ENCODE measurements at regions not wholly inside any gene's neighbourhood (a gene's known extent, or its start where the extent isn't known, plus 50 kb on each side); places are given as distances from the start of the nearest gene placed in this dataset.

- Histone ChIP-seq H3K9me3 (ENCODE audit: insufficient read depth, low read depth, low read length) (no peaks in the 10 kb centered on the region), H4K20me1 (ENCODE audit: insufficient read depth, low read length, poor library complexity, severe bottlenecking) (no peaks in the 10 kb centered on the region), H2AFZ (ENCODE audit: low read length) (no peak overlapping the region), H3K9me2 (replicated peaks; ENCODE audit: low read depth, low read length) (no peaks in the 10 kb centered on the region), H3K79me2 (ENCODE audit: insufficient read depth, low read length) (no peaks in the 10 kb centered on the region), H3K4me2 (ENCODE audit: low read depth, low read length, poor library complexity, severe bottlenecking) (no peak overlapping the region), H3K4me1 (ENCODE audit: insufficient read depth, low read length, poor library complexity, severe bottlenecking) (no peaks in the 10 kb centered on the region), H3K4me3 (ENCODE audit: low read length, poor library complexity, severe bottlenecking) (no peak overlapping the region), H3F3A (ENCODE audit: low read depth) (no peaks in the 10 kb centered on the region), H3K27me3 (ENCODE audit: insufficient read depth, low read length, poor library complexity, severe bottlenecking) (no peaks in the 10 kb centered on the region), H3K9ac (ENCODE audit: low read depth, low read length, poor library complexity, severe bottlenecking) (no peak overlapping the region), H3K36me3 (ENCODE audit: insufficient read depth, low read length) (no peaks in the 10 kb centered on the region)
- no peak for TF ChIP-seq EZH2phosphoT487 (IDR thresholded peaks at IDR 0.05; ENCODE audit: borderline replicate concordance)
- TF ChIP-seq, protein P1, sequence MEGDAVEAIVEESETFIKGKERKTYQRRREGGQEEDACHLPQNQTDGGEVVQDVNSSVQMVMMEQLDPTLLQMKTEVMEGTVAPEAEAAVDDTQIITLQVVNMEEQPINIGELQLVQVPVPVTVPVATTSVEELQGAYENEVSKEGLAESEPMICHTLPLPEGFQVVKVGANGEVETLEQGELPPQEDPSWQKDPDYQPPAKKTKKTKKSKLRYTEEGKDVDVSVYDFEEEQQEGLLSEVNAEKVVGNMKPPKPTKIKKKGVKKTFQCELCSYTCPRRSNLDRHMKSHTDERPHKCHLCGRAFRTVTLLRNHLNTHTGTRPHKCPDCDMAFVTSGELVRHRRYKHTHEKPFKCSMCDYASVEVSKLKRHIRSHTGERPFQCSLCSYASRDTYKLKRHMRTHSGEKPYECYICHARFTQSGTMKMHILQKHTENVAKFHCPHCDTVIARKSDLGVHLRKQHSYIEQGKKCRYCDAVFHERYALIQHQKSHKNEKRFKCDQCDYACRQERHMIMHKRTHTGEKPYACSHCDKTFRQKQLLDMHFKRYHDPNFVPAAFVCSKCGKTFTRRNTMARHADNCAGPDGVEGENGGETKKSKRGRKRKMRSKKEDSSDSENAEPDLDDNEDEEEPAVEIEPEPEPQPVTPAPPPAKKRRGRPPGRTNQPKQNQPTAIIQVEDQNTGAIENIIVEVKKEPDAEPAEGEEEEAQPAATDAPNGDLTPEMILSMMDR (conservative IDR thresholded peaks at IDR 0.05; ENCODE audit: low read length) = no peak
These were observed 336.8 kb upstream of the PPARGC1A start for GRCh38 chr4:24226667-24227066.

DNA sequence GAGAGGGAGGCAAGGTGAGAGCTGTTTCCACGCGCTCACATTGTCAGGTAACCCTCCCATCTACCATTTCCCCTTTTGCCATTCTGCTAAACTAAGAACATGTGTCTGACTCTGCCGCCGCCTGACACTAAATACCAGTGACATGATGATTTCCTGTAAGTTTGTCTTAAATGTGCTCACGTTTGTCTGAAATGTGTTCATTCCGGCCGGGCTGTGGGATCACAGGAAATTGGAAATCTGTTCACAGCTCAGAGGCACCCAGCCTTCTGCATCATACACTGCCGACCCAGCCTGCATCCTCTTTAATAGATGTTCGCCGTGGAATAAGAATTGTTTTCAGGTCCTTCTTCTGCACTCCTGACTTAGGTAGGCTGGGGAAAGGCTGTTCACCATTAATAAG, 336.2 kb upstream of the PPARGC1A start:
- H3K4me2 ChIP-seq (ENCODE audit: low read depth, low read length, poor library complexity, severe bottlenecking) = no peak overlapping the region
- H3K9me3 ChIP-seq (ENCODE audit: insufficient read depth, low read depth, low read length) = no peaks in the 10 kb centered on the region
- no peaks in the 10 kb centered on the region for H3K9me2 ChIP-seq (replicated peaks; ENCODE audit: low read depth, low read length)
- H2AFZ ChIP-seq (ENCODE audit: low read length) = no peak overlapping the region
- no peak overlapping the region for H3K4me3 ChIP-seq (ENCODE audit: low read length, poor library complexity, severe bottlenecking)
- no peaks in the 10 kb centered on the region for H3K4me1 ChIP-seq (ENCODE audit: insufficient read depth, low read length, poor library complexity, severe bottlenecking)
- no peak overlapping the region for H3K9ac ChIP-seq (ENCODE audit: low read depth, low read length, poor library complexity, severe bottlenecking)
- no peaks in the 10 kb centered on the region for H3K27me3 ChIP-seq (ENCODE audit: insufficient read depth, low read length, poor library complexity, severe bottlenecking)
- no peaks in the 10 kb centered on the region for H3K36me3 ChIP-seq (ENCODE audit: insufficient read depth, low read length)
- H3F3A ChIP-seq (ENCODE audit: low read depth) = no peaks in the 10 kb centered on the region
- no peak for TF ChIP-seq EZH2phosphoT487 (IDR thresholded peaks at IDR 0.05; ENCODE audit: borderline replicate concordance)
- TF ChIP-seq, protein P1 (conservative IDR thresholded peaks at IDR 0.05; ENCODE audit: low read length) = no peak
- no peaks in the 10 kb centered on the region for H4K20me1 ChIP-seq (ENCODE audit: insufficient read depth, low read length, poor library complexity, severe bottlenecking)
- H3K79me2 ChIP-seq (ENCODE audit: insufficient read depth, low read length) = no peaks in the 10 kb centered on the region

DNA sequence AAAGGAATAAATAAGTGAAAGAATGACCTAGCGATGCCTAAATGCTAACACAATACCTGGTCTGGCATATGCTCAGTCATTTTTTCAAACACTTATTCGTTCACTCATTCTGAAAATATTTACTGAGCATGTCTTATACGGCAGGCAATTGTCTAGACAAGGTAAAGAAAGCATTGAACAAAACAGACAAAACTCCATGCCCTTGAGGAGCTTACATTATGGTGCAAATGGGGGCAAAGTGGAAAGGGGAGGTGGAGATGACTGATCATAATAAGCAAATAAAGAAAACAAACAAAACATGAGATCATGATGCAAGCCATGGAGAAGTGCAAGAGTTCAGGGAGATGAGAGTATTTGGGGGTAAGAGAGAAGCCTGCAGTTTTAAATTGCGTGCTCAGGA, 334.6 kb upstream of the PPARGC1A start:
- Histone ChIP-seq H3K9me3 (ENCODE audit: insufficient read depth, low read depth, low read length) (no peaks in the 10 kb centered on the region), H3K4me3 (ENCODE audit: low read length, poor library complexity, severe bottlenecking) (no peak overlapping the region), H3F3A (ENCODE audit: low read depth) (no peaks in the 10 kb centered on the region), H2AFZ (ENCODE audit: low read length) (no peak overlapping the region), H3K9ac (ENCODE audit: low read depth, low read length, poor library complexity, severe bottlenecking) (no peak overlapping the region), H3K79me2 (ENCODE audit: insufficient read depth, low read length) (no peaks in the 10 kb centered on the region), H4K20me1 (ENCODE audit: insufficient read depth, low read length, poor library complexity, severe bottlenecking) (no peaks in the 10 kb centered on the region), H3K27me3 (ENCODE audit: insufficient read depth, low read length, poor library complexity, severe bottlenecking) (no peaks in the 10 kb centered on the region), H3K36me3 (ENCODE audit: insufficient read depth, low read length) (no peaks in the 10 kb centered on the region), H3K4me2 (ENCODE audit: low read depth, low read length, poor library complexity, severe bottlenecking) (no peak overlapping the region), H3K4me1 (ENCODE audit: insufficient read depth, low read length, poor library complexity, severe bottlenecking) (no peaks in the 10 kb centered on the region), H3K9me2 (replicated peaks; ENCODE audit: low read depth, low read length) (no peaks in the 10 kb centered on the region)
- TF ChIP-seq EZH2phosphoT487 (IDR thresholded peaks at IDR 0.05; ENCODE audit: borderline replicate concordance) = no peak
- TF ChIP-seq, protein P1 (conservative IDR thresholded peaks at IDR 0.05; ENCODE audit: low read length) = no peak
